Natural killer cell (primary cell): ENCODE measurements at regions not wholly inside any gene's neighbourhood (a gene's known extent, or its start where the extent isn't known, plus 50 kb on each side); places are given as distances from the start of the nearest gene placed in this dataset.

Experiments
- ATAC-seq, 3 donors: fragments of 150-1000 bp in 2 of 3; fragments of 200-7000 bp in 1 of 3; cut with Tn5 transposase; 1 replicate in 1 of 3; 2 replicates in 2 of 3; pipeline ENCODE4 v1.10.0; 2021; ENCODE audit warnings: mild to moderate bottlenecking in 2 of 3, moderate library complexity in 2 of 3
- DNase-seq, 2 donors: peaks; one replicate each; pipeline versions ENCODE4 v3.0.0 to v3.0.0-alpha.2; 2013 to 2021; ENCODE audit warnings: mixed read lengths in 1 of 2
- H3K27ac ChIP-seq: one replicate; pipeline ENCODE4 v1.5.1; 2013; ENCODE audit warnings: mild to moderate bottlenecking, low read length
- H3K27me3 ChIP-seq: one replicate; pipeline ENCODE4 v1.6.1; 2013; ENCODE audit warnings: low read length; ENCODE audit not compliant: control insufficient read depth, insufficient read depth
- H3K36me3 ChIP-seq: one replicate; pipeline ENCODE4 v1.6.1; 2013; ENCODE audit warnings: low read length; ENCODE audit not compliant: control insufficient read depth, insufficient read depth
- H3K4me1 ChIP-seq: one replicate; pipeline ENCODE4 v1.6.1; 2013; ENCODE audit warnings: low read length; ENCODE audit not compliant: control insufficient read depth, insufficient read depth
- H3K4me3 ChIP-seq: one replicate; pipeline ENCODE4 v1.5.1; 2013; ENCODE audit warnings: low read length
- H3K9me3 ChIP-seq: one replicate; pipeline ENCODE4 v1.6.1; 2013; ENCODE audit warnings: low read length; ENCODE audit not compliant: control insufficient read depth, insufficient read depth
- H3K27ac Mint-ChIP-seq, 2 donors: one replicate each; pipeline ENCODE4 v1.8.0; 2022; ENCODE audit warnings: mild to moderate bottlenecking in 2 of 2, mixed read lengths in 2 of 2, moderate library complexity in 1 of 2
- H3K27me3 Mint-ChIP-seq, 2 donors: one replicate each; pipeline ENCODE4 v1.8.0; 2022; ENCODE audit warnings: low read depth in 2 of 2, mixed read lengths in 2 of 2
- H3K36me3 Mint-ChIP-seq: one replicate; pipeline ENCODE4 v1.8.0; 2022; ENCODE audit warnings: mixed read lengths
- H3K4me1 Mint-ChIP-seq, 2 donors: one replicate each; pipeline ENCODE4 v1.8.0; 2022; ENCODE audit warnings: mixed read lengths in 2 of 2
- H3K4me3 Mint-ChIP-seq: one replicate; pipeline ENCODE4 v1.8.0; 2022; ENCODE audit warnings: mild to moderate bottlenecking, moderate library complexity, mixed read lengths
- H3K9me3 Mint-ChIP-seq, 2 donors: one replicate each; pipeline ENCODE4 v1.8.0; 2022; ENCODE audit warnings: mixed read lengths in 2 of 2
- CTCF ChIP-seq: fragments of 200-600 bp; IDR thresholded peaks from one replicate; pipeline ENCODE4 v1.8.0; 2022; ENCODE audit warnings: antibody characterized with exemption
- WGBS: methylation state at CpG from one replicate; pipeline ENCODE4 v1.1.7; 2013; ENCODE audit warnings: missing lambda C conversion rate; ENCODE audit not compliant: insufficient coverage; 5-methylcytosine and 5-hydroxymethylcytosine counted together
- intact Hi-C: fragments of 100-400 bp; cut with micrococcal nuclease; formaldehyde crosslinking; loops from one replicate; pipeline ENCODE4 v1.14.2; 2022

- H3K27me3 ChIP-seq: no peaks in the 10 kb centered on the region
- no peak overlapping the region for H3K27ac ChIP-seq
- peaks cover 5% of the 10 kb centered on the region for H3K9me3 ChIP-seq
- no peak for TF ChIP-seq CTCF
- ATAC-seq (no peak), DNase-seq (no peak)
- no peaks in the 10 kb centered on the region for H3K27me3 Mint-ChIP-seq
- intact Hi-C loops: no loop called here
- H3K4me3 ChIP-seq: no peak overlapping the region
- H3K4me1 ChIP-seq: no peaks in the 10 kb centered on the region
- no peaks in the 10 kb centered on the region for H3K36me3 ChIP-seq
- peaks cover 3 to 6% of the 10 kb centered on the region in 2 donors for H3K9me3 Mint-ChIP-seq
- H3K4me1 Mint-ChIP-seq: no peaks in the 10 kb centered on the region
- no peak overlapping the region for H3K4me3 Mint-ChIP-seq
- 80% methylated on average over 6 of the region's 6 CpGs for WGBS
- no peak overlapping the region for H3K27ac Mint-ChIP-seq
- peaks cover 6% of the 10 kb centered on the region for H3K36me3 Mint-ChIP-seq
Observed at GRCh38 chr16:6381896-6382295, 950.7 kb upstream of the RBFOX1 start.

GRCh38 chr16:6377956-6378355, 954.7 kb upstream of the RBFOX1 start:
- peaks cover 0 to 6% of the 10 kb centered on the region in 2 donors for H3K9me3 Mint-ChIP-seq

GRCh38 chr16:6375465-6376075, 957.1 kb upstream of the RBFOX1 start:
- DNase-seq (no peak), ATAC-seq (no peak)
- H3K36me3 Mint-ChIP-seq: no peaks in the 10 kb centered on the region
- H3K4me3 Mint-ChIP-seq: no peak overlapping the region
- TF ChIP-seq CTCF: no peak
- Histone ChIP-seq H3K27ac (no peak overlapping the region), H3K4me1 (no peaks in the 10 kb centered on the region), H3K9me3 (peaks cover 8% of the 10 kb centered on the region), H3K36me3 (no peaks in the 10 kb centered on the region), H3K27me3 (no peaks in the 10 kb centered on the region), H3K4me3 (no peak overlapping the region)
- no peaks in the 10 kb centered on the region for H3K27me3 Mint-ChIP-seq
- intact Hi-C loops: no loop called here
- WGBS: 62% methylated on average over 8 of the region's 8 CpGs
- H3K27ac Mint-ChIP-seq: no peak overlapping the region
- peaks cover 0 to 4% of the 10 kb centered on the region in 2 donors for H3K9me3 Mint-ChIP-seq
- no peaks in the 10 kb centered on the region for H3K4me1 Mint-ChIP-seq

More at GRCh38 chr16:6377956-6378355, 954.7 kb upstream of the RBFOX1 start:
- H3K36me3 Mint-ChIP-seq: no peaks in the 10 kb centered on the region
- intact Hi-C loops: no loop called here
- no peaks in the 10 kb centered on the region for H3K4me1 Mint-ChIP-seq
- DNase-seq: no peak
- Histone ChIP-seq H3K4me1 (no peaks in the 10 kb centered on the region), H3K9me3 (peaks cover 8% of the 10 kb centered on the region), H3K4me3 (no peak overlapping the region), H3K27ac (no peak overlapping the region), H3K27me3 (no peaks in the 10 kb centered on the region), H3K36me3 (no peaks in the 10 kb centered on the region)
- no peaks in the 10 kb centered on the region for H3K27me3 Mint-ChIP-seq
- WGBS: 86% methylated on average over 11 of the region's 11 CpGs
- no peak for ATAC-seq
- H3K4me3 Mint-ChIP-seq: no peak overlapping the region
- no peak for TF ChIP-seq CTCF
- H3K27ac Mint-ChIP-seq: no peak overlapping the region

- peaks cover 0 to 4% of the 10 kb centered on the region in 2 donors for H3K9me3 Mint-ChIP-seq
- TF ChIP-seq CTCF: no peak
- Histone ChIP-seq H3K27me3 (no peaks in the 10 kb centered on the region), H3K36me3 (no peaks in the 10 kb centered on the region), H3K4me3 (no peak overlapping the region), H3K27ac (no peak overlapping the region), H3K9me3 (peaks cover 8% of the 10 kb centered on the region), H3K4me1 (no peaks in the 10 kb centered on the region)
- no peak for DNase-seq
- intact Hi-C loops: no loop called here
- whole genome bisulfite sequencing: 3% methylated on average over 3 of the region's 3 CpGs
- H3K36me3 Mint-ChIP-seq: no peaks in the 10 kb centered on the region
- H3K4me3 Mint-ChIP-seq: no peak overlapping the region
- H3K27ac Mint-ChIP-seq: no peak overlapping the region
- H3K4me1 Mint-ChIP-seq: no peaks in the 10 kb centered on the region
- no peak for ATAC-seq
- no peaks in the 10 kb centered on the region for H3K27me3 Mint-ChIP-seq
Observed at GRCh38 chr16:6374821-6375220, 957.8 kb upstream of the RBFOX1 start.
